D721Med (cell line): ENCODE measurements at regions not wholly inside any gene's neighbourhood (a gene's known extent, or its start where the extent isn't known, plus 50 kb on each side); places are given as distances from the start of the nearest gene placed in this dataset.

ENCODE experiments used
- DNase-seq: peaks from one replicate; pipeline ENCODE4 v3.0.0; 2011; ENCODE audit warnings: low spot score; ENCODE audit not compliant: insufficient read length
- FAIRE-seq: peaks from 2 replicates; lab custom pipeline; 2011; peaks lifted over from hg19 to GRCh38; lab: Jason Lieb, UNC
- CTCF ChIP-seq: IDR thresholded peaks from 2 replicates; pipeline ENCODE4 v1.5.1; 2012; ENCODE audit warnings: mild to moderate bottlenecking, control low read depth; ENCODE audit not compliant: insufficient read depth; ENCODE audit errors: missing control alignments

- TF ChIP-seq CTCF = no peak
- no peak for DNase-seq
- no peak for FAIRE-seq
Measured at GRCh38 chr4:81990211-81990610, 383.6 kb downstream of the HNRNPD start.

- DNase-seq = no peak
- no peak for TF ChIP-seq CTCF
- FAIRE-seq = no peak
Measured at GRCh38 chr4:81989202-81989601, 384.6 kb downstream of the HNRNPD start.

- FAIRE-seq (no peak), DNase-seq (no peak)
- no peak for TF ChIP-seq CTCF
Measured at GRCh38 chr4:81988178-81988577, 385.6 kb downstream of the HNRNPD start.

- no peak for TF ChIP-seq CTCF
- DNase-seq (no peak), FAIRE-seq (no peak)
Measured at GRCh38 chr4:81984746-81985145, 389.0 kb downstream of the HNRNPD start.

GRCh38 chr4:81982846-81983540, 390.8 kb downstream of the HNRNPD start:
- FAIRE-seq = no peak

GRCh38 chr4:81981218-81981617, 392.6 kb downstream of the HNRNPD start:
- DNase-seq (no peak), FAIRE-seq (no peak)
- TF ChIP-seq CTCF = no peak

More at GRCh38 chr4:81982846-81983540, 390.8 kb downstream of the HNRNPD start:
- no peak for TF ChIP-seq CTCF
- DNase-seq = no peak

GRCh38 chr4:81974523-81974922, 399.3 kb downstream of the HNRNPD start:
- FAIRE-seq (no peak), DNase-seq (no peak)
- TF ChIP-seq CTCF = no peak
